Activated CD4-positive, CD25-positive, alpha-beta regulatory T cell (primary cell): ENCODE measurements at regions not wholly inside any gene's neighbourhood (a gene's known extent, or its start where the extent isn't known, plus 50 kb on each side); places are given as distances from the start of the nearest gene placed in this dataset.

Experiments
- DNase-seq, 4 experiments: peaks; one replicate each; lab custom pipeline; 2025; lab: John Stamatoyannopoulos, UW

DNA sequence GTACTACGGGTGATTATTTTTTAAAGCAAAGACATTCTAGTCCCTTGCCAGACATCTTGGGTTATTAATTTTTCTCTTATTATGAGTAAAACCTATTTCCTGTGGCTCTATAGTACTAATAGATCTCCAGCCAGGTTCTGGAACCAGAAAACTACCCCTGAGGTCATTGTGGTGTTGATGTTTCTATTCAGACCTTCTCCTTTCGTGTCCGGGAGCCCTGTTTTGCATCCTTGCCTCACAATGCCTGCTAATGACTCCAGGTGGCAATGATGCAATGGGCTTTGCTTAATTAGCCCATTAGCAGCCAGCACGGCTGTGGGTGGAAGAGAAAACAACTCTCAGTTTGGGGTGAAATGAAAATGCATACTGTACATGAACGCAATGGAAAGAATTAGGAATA, 62.9 kb upstream of the ARG1 start:
- DNase-seq, result no peak

DNA sequence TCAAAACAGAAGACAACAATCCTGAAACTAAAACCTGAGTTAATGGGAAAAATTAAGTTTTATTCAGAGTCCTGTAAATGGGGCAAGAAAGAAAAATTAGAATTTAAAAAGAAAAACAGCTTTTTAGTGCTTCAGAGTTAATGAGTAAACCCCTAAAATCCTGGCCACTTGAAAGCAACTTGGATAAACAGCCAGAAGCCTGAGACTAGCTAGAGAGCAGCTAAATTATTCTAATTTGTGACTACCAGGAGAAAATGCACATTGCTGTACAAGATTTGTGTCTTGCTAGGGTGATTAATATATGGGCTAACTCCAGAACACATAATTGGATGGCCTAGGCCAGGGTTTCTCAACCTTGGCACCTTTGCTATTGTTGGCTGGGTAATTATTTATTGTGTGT, 62.4 kb upstream of the ARG1 start:
- DNase-seq, result no peak

DNA sequence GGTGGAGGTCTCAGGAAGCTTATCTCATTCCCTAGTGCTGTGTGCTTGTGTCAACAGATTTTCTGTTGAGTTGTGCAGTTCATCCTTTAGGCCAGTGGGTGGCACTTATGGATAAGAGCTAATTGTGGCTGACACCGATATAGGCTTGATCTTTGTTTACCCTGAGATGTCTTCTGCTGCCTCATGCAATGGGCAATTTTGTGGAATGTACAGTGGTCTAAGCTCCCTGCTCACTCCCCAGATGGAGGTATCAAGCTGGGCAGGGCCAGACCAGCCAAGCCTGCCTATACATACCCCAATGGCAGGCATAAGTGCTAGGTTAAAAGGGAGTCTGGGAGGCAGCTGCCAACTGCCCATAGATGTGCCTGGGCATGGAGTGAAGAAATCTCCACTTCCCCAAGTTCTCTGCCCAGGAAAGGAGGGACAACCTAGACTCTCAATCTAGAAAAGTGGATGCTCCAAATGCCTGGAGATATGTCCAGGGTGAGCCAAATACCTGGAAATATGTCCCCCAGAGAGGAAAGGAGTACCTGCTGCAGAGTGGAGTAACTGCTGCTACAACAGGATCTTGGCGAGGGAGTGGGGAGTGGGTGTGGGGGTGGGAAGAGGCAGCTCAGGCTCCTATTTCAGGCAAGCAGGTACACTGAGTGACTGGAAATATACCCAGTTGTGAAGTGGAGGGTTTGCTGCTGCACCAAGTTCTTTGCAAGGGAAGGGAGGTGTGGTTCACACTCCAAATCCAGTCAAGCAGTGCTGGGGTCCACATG, 53.2 kb upstream of the ARG1 start:
- DNase-seq, result no peak
